G401 (cell line): ENCODE measurements at regions not wholly inside any gene's neighbourhood (a gene's known extent, or its start where the extent isn't known, plus 50 kb on each side); places are given as distances from the start of the nearest gene placed in this dataset.
"Not testable (repeated sequence)": the region's sequence is repeated elsewhere in the genome, so short reads cannot be mapped to it uniquely, and the experiment has no call there.

Experiments
- DNase-seq: peaks from one replicate; pipeline ENCODE4 v3.0.0-alpha.2; 2015; ENCODE audit warnings: low spot score
- in situ Hi-C: cut with HindIII; loops from 2 replicates; pipeline ENCODE4 v1.10.0; 2016; ENCODE audit warnings: low sequenced_read_pairs, mixed read lengths

- no peak for DNase-seq
- in situ Hi-C loops: no loop called here
These were observed 126.1 kb upstream of the FAM20C start for GRCh38 chr7:66296-66695.

GRCh38 chr7:66741-67140 is 125.6 kb upstream of the FAM20C start:
- DNase-seq: no peak
- in situ Hi-C loops: no loop called here

GRCh38 chr7:67661-68395 is 124.5 kb upstream of the FAM20C start:
- DNase-seq: no peak
- in situ Hi-C loops: no loop called here

GRCh38 chr7:68629-69028 is 123.7 kb upstream of the FAM20C start:
- no peak for DNase-seq
- in situ Hi-C loops: no loop called here

GRCh38 chr7:69052-69451 is 123.3 kb upstream of the FAM20C start:
- in situ Hi-C loops, DNase-seq: not testable (repeated sequence)

- in situ Hi-C loops, DNase-seq: not testable (repeated sequence)
These were observed 122.8 kb upstream of the FAM20C start for GRCh38 chr7:69499-70123.

GRCh38 chr7:70207-70606 is 122.2 kb upstream of the FAM20C start:
- in situ Hi-C loops, DNase-seq: not testable (repeated sequence)

- in situ Hi-C loops, DNase-seq: not testable (repeated sequence)
These were observed 121.4 kb upstream of the FAM20C start for GRCh38 chr7:70989-71388.

GRCh38 chr7:72266-73057 is 119.9 kb upstream of the FAM20C start:
- in situ Hi-C loops, DNase-seq: not testable (repeated sequence)

GRCh38 chr7:73058-73331 is 119.4 kb upstream of the FAM20C start:
- DNase-seq, in situ Hi-C loops: not testable (repeated sequence)

- DNase-seq, in situ Hi-C loops: not testable (repeated sequence)
These were observed 118.3 kb upstream of the FAM20C start for GRCh38 chr7:74008-74540.

- in situ Hi-C loops, DNase-seq: not testable (repeated sequence)
These were observed 116.9 kb upstream of the FAM20C start for GRCh38 chr7:75511-75910.

- in situ Hi-C loops, DNase-seq: not testable (repeated sequence)
These were observed 116.2 kb upstream of the FAM20C start for GRCh38 chr7:76202-76601.

GRCh38 chr7:76829-77395 is 115.5 kb upstream of the FAM20C start:
- DNase-seq, in situ Hi-C loops: not testable (repeated sequence)

GRCh38 chr7:78862-79261 is 113.5 kb upstream of the FAM20C start:
- DNase-seq, in situ Hi-C loops: not testable (repeated sequence)

- in situ Hi-C loops, DNase-seq: not testable (repeated sequence)
These were observed 112.8 kb upstream of the FAM20C start for GRCh38 chr7:79400-80055.

GRCh38 chr7:80259-81067 is 111.9 kb upstream of the FAM20C start:
- in situ Hi-C loops: no loop called here
- no peak for DNase-seq
